Mesothelial cell of epicardium (in vitro differentiated cells): ENCODE measurements at regions not wholly inside any gene's neighbourhood (a gene's known extent, or its start where the extent isn't known, plus 50 kb on each side); places are given as distances from the start of the nearest gene placed in this dataset.
"Not testable (repeated sequence)": the region's sequence is repeated elsewhere in the genome, so short reads cannot be mapped to it uniquely, and the experiment has no call there.

Experiments used
- DNase-seq, 2 experiments: peaks; one replicate each; pipeline ENCODE4 v3.0.0; 2021; ENCODE audit warnings: low spot score in 2 of 2; ENCODE audit not compliant: unreplicated experiment in 2 of 2
- H3K27ac Mint-ChIP-seq: 2 replicates; pipeline ENCODE4 v1.8.0; 2021; ENCODE audit warnings: mixed read lengths
- H3K27me3 Mint-ChIP-seq: 2 replicates; pipeline ENCODE4 v1.8.0; 2021; ENCODE audit warnings: low read depth, mixed read lengths
- H3K36me3 Mint-ChIP-seq: 2 replicates; pipeline ENCODE4 v1.8.0; 2021; ENCODE audit warnings: mixed read lengths
- H3K4me1 Mint-ChIP-seq: 2 replicates; pipeline ENCODE4 v1.8.0; 2021; ENCODE audit warnings: mixed read lengths
- H3K4me3 Mint-ChIP-seq: 2 replicates; pipeline ENCODE4 v1.8.0; 2021; ENCODE audit warnings: mild to moderate bottlenecking, moderate library complexity, mixed read lengths
- H3K9me3 Mint-ChIP-seq: 2 replicates; pipeline ENCODE4 v1.8.0; 2021; ENCODE audit warnings: mixed read lengths
- TF ChIP-seq, protein P1 (sequence below): fragments of 200-600 bp; sonication (generic); IDR thresholded peaks from one replicate; pipeline ENCODE4 v1.5.0; 2021; ENCODE audit warnings: antibody characterized with exemption; ENCODE audit not compliant: unreplicated experiment

DNA sequence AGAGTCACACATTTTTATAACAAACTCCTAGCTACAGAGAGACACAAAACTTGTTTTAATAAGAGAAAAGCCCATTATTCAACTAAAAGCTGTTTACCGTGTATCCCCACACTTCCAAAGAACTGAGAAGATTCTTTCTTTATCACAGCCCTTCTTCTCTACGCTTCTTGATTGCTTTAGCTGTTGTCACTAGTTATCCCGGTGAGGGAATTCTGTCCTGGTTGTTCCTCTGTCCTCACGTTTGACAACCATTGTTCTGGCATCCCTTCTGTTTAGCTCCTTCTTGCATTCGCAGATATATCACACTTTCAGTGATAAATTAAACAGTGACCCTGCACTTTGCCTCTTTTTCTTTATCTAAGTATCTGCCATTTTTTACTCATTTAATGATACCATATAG is 1035.1 kb upstream of the PCDH20 start:
- Mint-ChIP-seq H3K4me1 (peaks cover 2% of the 10 kb centered on the region), H3K9me3 (peaks cover 4% of the 10 kb centered on the region), H3K4me3 (no peak overlapping the region), H3K36me3 (no peaks in the 10 kb centered on the region), H3K27ac (no peak overlapping the region), H3K27me3 (no peaks in the 10 kb centered on the region)
- DNase-seq = no peak
- TF ChIP-seq, protein P1, sequence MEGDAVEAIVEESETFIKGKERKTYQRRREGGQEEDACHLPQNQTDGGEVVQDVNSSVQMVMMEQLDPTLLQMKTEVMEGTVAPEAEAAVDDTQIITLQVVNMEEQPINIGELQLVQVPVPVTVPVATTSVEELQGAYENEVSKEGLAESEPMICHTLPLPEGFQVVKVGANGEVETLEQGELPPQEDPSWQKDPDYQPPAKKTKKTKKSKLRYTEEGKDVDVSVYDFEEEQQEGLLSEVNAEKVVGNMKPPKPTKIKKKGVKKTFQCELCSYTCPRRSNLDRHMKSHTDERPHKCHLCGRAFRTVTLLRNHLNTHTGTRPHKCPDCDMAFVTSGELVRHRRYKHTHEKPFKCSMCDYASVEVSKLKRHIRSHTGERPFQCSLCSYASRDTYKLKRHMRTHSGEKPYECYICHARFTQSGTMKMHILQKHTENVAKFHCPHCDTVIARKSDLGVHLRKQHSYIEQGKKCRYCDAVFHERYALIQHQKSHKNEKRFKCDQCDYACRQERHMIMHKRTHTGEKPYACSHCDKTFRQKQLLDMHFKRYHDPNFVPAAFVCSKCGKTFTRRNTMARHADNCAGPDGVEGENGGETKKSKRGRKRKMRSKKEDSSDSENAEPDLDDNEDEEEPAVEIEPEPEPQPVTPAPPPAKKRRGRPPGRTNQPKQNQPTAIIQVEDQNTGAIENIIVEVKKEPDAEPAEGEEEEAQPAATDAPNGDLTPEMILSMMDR = no peak

DNA sequence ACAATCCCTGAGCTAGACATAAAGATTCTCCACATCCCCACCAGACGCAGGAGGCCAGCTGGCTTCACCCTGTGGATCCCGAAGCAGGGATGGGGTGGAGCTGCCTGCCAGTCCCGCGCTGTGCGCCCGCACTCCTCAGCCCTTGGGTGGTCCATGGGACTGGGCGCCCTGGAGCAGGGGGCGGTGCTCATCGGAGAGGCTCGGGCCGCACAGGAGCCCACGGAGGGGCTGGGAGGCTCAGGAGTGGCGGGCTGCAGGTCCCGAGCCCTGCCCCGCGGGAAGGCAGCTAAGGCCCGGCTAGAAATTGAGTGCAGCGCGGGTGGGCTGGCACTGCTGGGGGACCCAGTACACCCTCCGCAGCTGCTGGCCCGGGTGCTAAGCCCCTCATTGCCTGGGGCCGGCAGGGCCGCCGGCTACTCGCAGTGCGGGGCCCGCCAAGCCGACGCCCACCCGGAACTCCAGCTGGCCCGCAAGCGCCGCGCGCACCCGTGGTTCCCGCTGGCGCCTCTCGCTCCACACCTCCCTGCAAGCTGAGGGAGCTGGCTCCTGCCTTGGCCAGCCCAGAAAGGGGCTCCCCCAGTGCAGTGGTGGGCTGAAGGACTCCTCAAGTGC is 1032.2 kb upstream of the PCDH20 start:
- not testable (repeated sequence) for DNase-seq, H3K27ac Mint-ChIP-seq, H3K27me3 Mint-ChIP-seq, H3K4me3 Mint-ChIP-seq, H3K36me3 Mint-ChIP-seq, H3K4me1 Mint-ChIP-seq, H3K9me3 Mint-ChIP-seq

DNA sequence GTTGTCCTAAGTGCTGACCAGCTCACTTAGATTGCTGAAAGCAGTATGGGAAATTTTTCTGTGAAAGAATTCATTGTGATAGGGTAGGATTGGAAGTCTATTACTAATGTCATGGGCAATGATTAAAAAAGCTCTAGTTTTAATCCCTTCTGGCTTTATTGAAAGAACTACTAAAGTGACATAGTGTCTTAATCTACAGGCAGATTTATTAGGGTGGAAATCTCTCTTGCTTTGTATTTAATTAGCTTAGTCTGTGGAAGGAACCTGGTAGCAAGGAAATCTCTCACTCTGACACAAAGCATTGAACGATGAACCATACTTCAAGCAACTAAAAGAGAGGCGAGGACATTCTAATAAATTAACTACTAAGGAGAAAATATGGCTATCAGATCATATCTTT is 1029.2 kb upstream of the PCDH20 start:
- H3K9me3 Mint-ChIP-seq = peaks cover 4% of the 10 kb centered on the region
- TF ChIP-seq, protein P1 = no peak
- H3K27me3 Mint-ChIP-seq = no peaks in the 10 kb centered on the region
- no peak for DNase-seq
- H3K4me1 Mint-ChIP-seq = no peaks in the 10 kb centered on the region
- H3K27ac Mint-ChIP-seq = no peak overlapping the region
- no peak overlapping the region for H3K4me3 Mint-ChIP-seq
- no peaks in the 10 kb centered on the region for H3K36me3 Mint-ChIP-seq

DNA sequence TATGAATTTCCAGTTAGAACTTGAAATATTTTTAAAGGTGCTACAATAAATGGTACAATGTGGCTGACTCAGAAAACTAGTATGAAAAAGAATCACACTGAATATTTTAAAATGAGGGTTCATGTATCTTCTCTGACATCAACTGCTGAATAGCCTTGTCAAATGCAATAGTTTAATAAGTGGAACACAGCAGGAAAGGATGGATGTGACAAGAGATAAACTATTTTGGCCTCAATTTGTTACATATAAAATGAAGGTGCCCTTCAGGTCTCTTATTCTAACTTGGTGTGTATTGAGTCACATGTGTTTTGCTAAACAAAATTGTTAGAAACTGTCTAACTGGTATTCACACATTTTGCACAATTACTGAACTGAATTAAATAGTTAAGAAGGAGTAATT is 1018.4 kb upstream of the PCDH20 start:
- H3K9me3 Mint-ChIP-seq = no peaks in the 10 kb centered on the region
- no peak for DNase-seq
- H3K36me3 Mint-ChIP-seq = no peaks in the 10 kb centered on the region
- no peak overlapping the region for H3K4me3 Mint-ChIP-seq
- H3K4me1 Mint-ChIP-seq = no peaks in the 10 kb centered on the region
- no peak overlapping the region for H3K27ac Mint-ChIP-seq
- TF ChIP-seq, protein P1 = no peak
- H3K27me3 Mint-ChIP-seq = no peaks in the 10 kb centered on the region

DNA sequence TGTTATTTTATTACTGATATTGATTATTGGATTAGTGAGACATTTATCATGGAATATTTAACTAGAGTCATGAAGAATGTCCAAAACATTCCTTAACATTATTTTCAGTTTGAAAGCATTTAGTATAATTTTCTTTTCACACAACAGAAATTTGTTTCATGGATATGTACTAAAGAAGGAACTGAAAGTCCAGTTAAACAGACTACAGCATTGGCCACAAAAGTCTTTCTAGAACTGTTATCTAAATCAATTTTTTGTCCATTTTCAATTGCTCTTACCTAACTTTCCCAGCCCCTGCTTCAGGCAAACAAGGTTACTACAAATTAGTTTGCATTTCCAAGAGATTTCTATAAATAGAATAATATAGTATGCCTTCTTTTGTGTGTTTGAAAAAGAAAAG is 1018.0 kb upstream of the PCDH20 start:
- H3K36me3 Mint-ChIP-seq = no peaks in the 10 kb centered on the region
- no peaks in the 10 kb centered on the region for H3K9me3 Mint-ChIP-seq
- TF ChIP-seq, protein P1 = no peak
- H3K4me1 Mint-ChIP-seq = no peaks in the 10 kb centered on the region
- no peak overlapping the region for H3K4me3 Mint-ChIP-seq
- no peak overlapping the region for H3K27ac Mint-ChIP-seq
- H3K27me3 Mint-ChIP-seq = no peaks in the 10 kb centered on the region
- DNase-seq = no peak

DNA sequence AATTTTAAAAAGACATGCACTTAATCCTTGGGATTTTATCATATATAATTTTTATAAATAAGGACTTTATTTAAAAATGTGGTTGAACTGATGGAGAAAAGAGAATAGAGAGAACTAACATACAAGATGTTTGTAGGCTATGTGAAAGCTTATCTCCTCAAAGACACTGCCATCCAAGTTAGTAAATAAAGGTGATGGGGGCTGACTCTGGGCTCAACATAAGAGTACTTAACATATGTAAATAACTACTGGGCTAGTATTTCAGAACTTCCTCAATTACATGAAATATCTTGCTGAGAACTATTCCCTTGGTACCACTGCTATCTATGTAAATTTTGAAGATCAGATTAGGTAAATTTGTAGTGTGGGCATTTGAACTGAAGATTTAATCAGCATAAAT is 1017.3 kb upstream of the PCDH20 start:
- TF ChIP-seq, protein P1 = no peak
- Mint-ChIP-seq H3K27ac (no peak overlapping the region), H3K9me3 (no peaks in the 10 kb centered on the region), H3K4me1 (no peaks in the 10 kb centered on the region), H3K36me3 (no peaks in the 10 kb centered on the region), H3K4me3 (no peak overlapping the region), H3K27me3 (no peaks in the 10 kb centered on the region)
- DNase-seq = no peak
